Keratinocyte (primary cell): ENCODE measurements at regions not wholly inside any gene's neighbourhood (a gene's known extent, or its start where the extent isn't known, plus 50 kb on each side); places are given as distances from the start of the nearest gene placed in this dataset.

Experiments
- DNase-seq: peaks from one replicate; pipeline ENCODE4 v3.0.0-alpha.2; 2011; ENCODE audit warnings: low read depth, missing footprints, low spot score
- FAIRE-seq: peaks from 2 replicates; lab custom pipeline; 2011; peaks lifted over from hg19 to GRCh38; lab: Jason Lieb, UNC
- H2AFZ ChIP-seq: 2 replicates; pipeline ENCODE4 v1.6.0; 2012; ENCODE audit warnings: low read length, control low read depth, inconsistent platforms; ENCODE audit not compliant: control insufficient read depth
- H3K27ac ChIP-seq: 2 replicates; pipeline ENCODE4 v1.5.1; 2011; ENCODE audit warnings: low read length; ENCODE audit not compliant: control insufficient read depth, insufficient read depth
- H3K27me3 ChIP-seq: 3 replicates; pipeline ENCODE4 v1.6.0; 2011; ENCODE audit warnings: low read length; ENCODE audit not compliant: control insufficient read depth, insufficient read depth; ENCODE audit errors: extremely low read depth
- H3K36me3 ChIP-seq, 2 experiments: 2 replicates in 1 of 2; 3 replicates in 1 of 2; pipeline ENCODE4 v1.5.1; 2011; ENCODE audit warnings: low read length in 2 of 2, mild to moderate bottlenecking in 1 of 2; ENCODE audit not compliant: control insufficient read depth in 2 of 2, insufficient read depth in 2 of 2; ENCODE audit errors: extremely low read depth in 1 of 2
- H3K4me1 ChIP-seq: 3 replicates; pipeline ENCODE4 v1.5.1; 2011; ENCODE audit warnings: low read length; ENCODE audit not compliant: control insufficient read depth, insufficient read depth; ENCODE audit errors: extremely low read depth
- H3K4me2 ChIP-seq: 3 replicates; pipeline ENCODE4 v1.6.0; 2011; ENCODE audit warnings: low read depth, low read length; ENCODE audit not compliant: control insufficient read depth, insufficient read depth; ENCODE audit errors: extremely low read depth
- H3K4me3 ChIP-seq, 3 experiments: fragments of 200-600 bp in 1 of 3; sonication (generic) in 1 of 3; 2 replicates in 2 of 3; 3 replicates in 1 of 3; pipeline ENCODE4 v1.5.1; 2011 to 2016; ENCODE audit warnings: low read length in 3 of 3, mild to moderate bottlenecking in 3 of 3, control low read depth in 2 of 3, inconsistent platforms in 1 of 3, low read depth in 1 of 3, mixed read lengths in 1 of 3, mixed run types in 1 of 3, moderate library complexity in 1 of 3; ENCODE audit not compliant: control insufficient read depth in 2 of 3, insufficient read depth in 2 of 3; ENCODE audit errors: extremely low read depth in 1 of 3
- H3K79me2 ChIP-seq: 2 replicates; pipeline ENCODE4 v1.6.0; 2012; ENCODE audit warnings: low read length; ENCODE audit not compliant: control insufficient read depth, insufficient read depth
- H3K9ac ChIP-seq: 3 replicates; pipeline ENCODE4 v1.6.0; 2011; ENCODE audit warnings: low read length; ENCODE audit not compliant: control insufficient read depth, insufficient read depth; ENCODE audit errors: extremely low read depth
- H3K9me1 ChIP-seq: 3 replicates; pipeline ENCODE4 v1.6.0; 2011; ENCODE audit warnings: low read length; ENCODE audit not compliant: control insufficient read depth, insufficient read depth; ENCODE audit errors: extremely low read depth
- H3K9me3 ChIP-seq: 2 replicates; pipeline ENCODE4 v1.5.1; 2012; ENCODE audit warnings: low read depth, low read length; ENCODE audit not compliant: control insufficient read depth
- H4K20me1 ChIP-seq: 3 replicates; pipeline ENCODE4 v1.6.0; 2011; ENCODE audit warnings: low read length; ENCODE audit not compliant: control insufficient read depth, insufficient read depth; ENCODE audit errors: extremely low read depth
- CTCF ChIP-seq, 3 experiments: IDR thresholded peaks in 1 of 3; conservative IDR thresholded peaks in 1 of 3; optimal IDR thresholded peaks in 1 of 3; 2 replicates in 2 of 3; 3 replicates in 1 of 3; pipeline versions ENCODE3 to v1.5.1; 2011; ENCODE audit warnings: low read length in 3 of 3, mild to moderate bottlenecking in 3 of 3, moderate library complexity in 2 of 3, control low read depth in 1 of 3, inconsistent platforms in 1 of 3; ENCODE audit not compliant: insufficient read depth in 2 of 3; ENCODE audit errors: extremely low read depth in 1 of 3
- EZH2 ChIP-seq: IDR thresholded peaks from one replicate; pipeline ENCODE4 v1.6.1; 2012; ENCODE audit warnings: inconsistent platforms, mild to moderate bottlenecking, low read length, moderate library complexity
- dilution Hi-C: fragments of 300-500 bp; cut with MboI; formaldehyde crosslinking; loops from one replicate; pipeline ENCODE4 v1.7.0; 2020; ENCODE audit warnings: low sequenced_read_pairs; ENCODE audit not compliant: extremely low pct_ligation_motif_present

GRCh38 chr14:42198010-42198409, 591.3 kb downstream of the LRFN5 start:
- dilution Hi-C loops, result no loop called here
- Histone ChIP-seq H2AFZ (no peak overlapping the region), H3K27ac (no peak overlapping the region), H3K27me3 (no peaks in the 10 kb centered on the region), H4K20me1 (no peaks in the 10 kb centered on the region), H3K36me3 (no peaks in the 10 kb centered on the region), H3K4me1 (peaks cover 10% of the 10 kb centered on the region), H3K9me3 (no peaks in the 10 kb centered on the region), H3K9me1 (no peaks in the 10 kb centered on the region), H3K4me2 (no peak overlapping the region), H3K4me3 (no peak overlapping the region), H3K79me2 (no peaks in the 10 kb centered on the region), H3K9ac (no peak overlapping the region)
- DNase-seq (no peak), FAIRE-seq (no peak)
- TF ChIP-seq CTCF (optimal IDR thresholded peaks at IDR 0.05 in 1 of 3, IDR thresholded peaks at IDR 0.05 in 1 of 3, conservative IDR thresholded peaks at IDR 0.05 in 1 of 3; ENCODE audit: extremely low read depth in 1 of 3, insufficient read depth in 2 of 3, low read length in 3 of 3), result no peak

GRCh38 chr14:42192738-42193653, 586.3 kb downstream of the LRFN5 start:
- H4K20me1 ChIP-seq, result no peaks in the 10 kb centered on the region
- H3K4me1 ChIP-seq, result peaks cover 19% of the 10 kb centered on the region
- peak overlapping the region; percentile 70 for H3K27ac ChIP-seq
- peak overlapping the region; percentile 62 for H2AFZ ChIP-seq
- DNase-seq (no peak), FAIRE-seq (peak; percentile 72)
- peak overlapping the region; percentile 60 for H3K9ac ChIP-seq
- H3K4me3 ChIP-seq, result peak overlapping the region in 2 of 3 experiments; percentile 51 to 68
- no peak for TF ChIP-seq CTCF (optimal IDR thresholded peaks at IDR 0.05 in 1 of 3, IDR thresholded peaks at IDR 0.05 in 1 of 3, conservative IDR thresholded peaks at IDR 0.05 in 1 of 3; ENCODE audit: extremely low read depth in 1 of 3, insufficient read depth in 2 of 3, low read length in 3 of 3)
- TF ChIP-seq EZH2, result no peak
- H3K79me2 ChIP-seq, result no peaks in the 10 kb centered on the region
- no peaks in the 10 kb centered on the region for H3K9me1 ChIP-seq
- no peaks in the 10 kb centered on the region for H3K27me3 ChIP-seq
- dilution Hi-C loops, result no loop called here
- H3K36me3 ChIP-seq, result no peaks in the 10 kb centered on the region
- H3K9me3 ChIP-seq, result no peaks in the 10 kb centered on the region
- H3K4me2 ChIP-seq, result peak overlapping the region; percentile 72
